ENCODE measurements at regions not wholly inside any gene's neighbourhood (a gene's known extent, or its start where the extent isn't known, plus 50 kb on each side); places are given as distances from the start of the nearest gene placed in this dataset.

DNA sequence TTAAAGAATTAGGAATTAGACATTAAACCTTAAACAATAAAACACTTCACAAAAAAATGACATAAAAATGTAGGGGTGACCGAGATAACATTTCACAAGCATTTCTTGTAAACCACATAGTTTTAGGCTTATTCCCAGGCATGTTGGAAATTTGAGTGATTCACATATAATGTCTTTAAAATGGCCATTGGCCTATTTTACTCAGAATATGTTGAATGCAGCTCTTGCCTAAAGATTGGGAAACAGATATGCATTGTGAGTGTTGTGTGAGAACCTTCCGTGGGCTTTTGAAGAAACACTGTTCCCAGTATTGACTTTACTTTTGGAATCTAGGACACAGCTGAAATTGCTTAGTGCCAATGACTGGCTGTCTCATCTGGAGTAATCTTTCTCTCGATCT is 79.6 kb downstream of the ARL5B start:
- no peak for TF ChIP-seq CTCF (IDR thresholded peaks at IDR 0.05)
- TF ChIP-seq POLR2A (IDR thresholded peaks at IDR 0.05): no peak

Data from testis (tissue), 2 donors.